ENCODE measurements at regions not wholly inside any gene's neighbourhood (a gene's known extent, or its start where the extent isn't known, plus 50 kb on each side); places are given as distances from the start of the nearest gene placed in this dataset.

- TF ChIP-seq POLR2A (IDR thresholded peaks at IDR 0.05) (no peak), CTCF (IDR thresholded peaks at IDR 0.05) (no peak)
- DNase-seq (ENCODE audit: low spot score in 2 of 2), result no peak
- intact Hi-C loops (cut with DNase I; ENCODE audit: low total_unique reads), result no loop called here
- H3K4me3 ChIP-seq (ENCODE audit: low read depth, poor library complexity, severe bottlenecking), result no peak overlapping the region
- 62 to 77% methylated on average over 2 of the region's 2 CpGs for WGBS, 2 donors
These were observed 596.3 kb downstream of the FAT4 start for GRCh38 chr4:125911058-125911457.

DNA sequence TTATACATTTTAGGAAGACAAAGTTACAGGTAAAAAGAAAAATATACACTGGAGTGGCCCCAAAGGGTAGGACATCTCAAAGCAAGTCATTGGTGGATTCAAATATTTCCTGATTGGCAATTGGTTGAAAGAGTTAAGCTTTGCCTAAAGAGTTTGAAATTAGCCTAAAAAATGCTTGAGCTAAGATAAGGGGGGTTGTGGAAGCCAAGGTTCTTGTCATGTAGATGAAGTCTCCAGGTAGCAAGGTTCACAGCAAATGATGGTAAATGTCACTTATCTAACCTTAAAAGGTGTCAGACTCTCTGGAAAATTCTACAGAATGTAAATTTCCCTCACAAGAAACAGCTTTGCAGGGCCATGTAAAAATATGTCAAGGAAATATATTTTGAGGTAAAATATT lies 596.7 kb downstream of the FAT4 start:
- no peak for DNase-seq (ENCODE audit: low spot score in 2 of 2)
- intact Hi-C loops (cut with DNase I; ENCODE audit: low total_unique reads), result no loop called here
- TF ChIP-seq CTCF (IDR thresholded peaks at IDR 0.05) (no peak), POLR2A (IDR thresholded peaks at IDR 0.05) (no peak)
- H3K4me3 ChIP-seq (ENCODE audit: low read depth, poor library complexity, severe bottlenecking), result no peak overlapping the region

GRCh38 chr4:125917559-125917958 lies 602.8 kb downstream of the FAT4 start:
- no peak for TF ChIP-seq CTCF (IDR thresholded peaks at IDR 0.05)
- intact Hi-C loops (cut with DNase I; ENCODE audit: low total_unique reads), result no loop called here
- no peak for DNase-seq (ENCODE audit: low spot score in 2 of 2)
- no peak overlapping the region for H3K4me3 ChIP-seq (ENCODE audit: low read depth, poor library complexity, severe bottlenecking)
- WGBS, 2 donors, result 79 to 90% methylated on average over 1 of the region's 1 CpG

DNA sequence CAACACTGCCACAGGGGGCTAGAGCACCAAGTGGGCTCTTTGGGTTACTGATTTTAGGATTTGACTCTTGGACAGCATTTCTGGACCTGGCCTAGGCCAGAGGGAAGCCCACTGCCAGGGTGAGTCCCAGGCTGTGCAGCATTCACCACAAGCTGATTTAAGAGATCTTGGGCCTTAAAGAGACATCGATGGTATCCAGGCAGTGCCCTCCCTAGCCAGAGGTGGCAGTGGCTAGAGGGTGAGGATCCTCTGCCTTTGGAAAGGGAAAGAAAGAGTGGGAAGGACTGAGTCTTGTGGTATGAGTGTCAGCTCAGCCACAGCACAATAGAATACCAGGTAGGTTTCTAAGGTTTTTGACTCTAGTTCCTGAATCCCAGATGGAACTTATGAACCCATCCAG lies 613.9 kb downstream of the FAT4 start:
- no peak overlapping the region for H3K4me3 ChIP-seq (ENCODE audit: low read depth, poor library complexity, severe bottlenecking)
- DNase-seq (ENCODE audit: low spot score in 2 of 2), result no peak
- WGBS, 2 donors, result 89 to 100% methylated on average over 1 of the region's 1 CpG
- TF ChIP-seq POLR2A (IDR thresholded peaks at IDR 0.05), result no peak
- no peak for TF ChIP-seq CTCF (IDR thresholded peaks at IDR 0.05)
- intact Hi-C loops (cut with DNase I; ENCODE audit: low total_unique reads), result no loop called here

DNA sequence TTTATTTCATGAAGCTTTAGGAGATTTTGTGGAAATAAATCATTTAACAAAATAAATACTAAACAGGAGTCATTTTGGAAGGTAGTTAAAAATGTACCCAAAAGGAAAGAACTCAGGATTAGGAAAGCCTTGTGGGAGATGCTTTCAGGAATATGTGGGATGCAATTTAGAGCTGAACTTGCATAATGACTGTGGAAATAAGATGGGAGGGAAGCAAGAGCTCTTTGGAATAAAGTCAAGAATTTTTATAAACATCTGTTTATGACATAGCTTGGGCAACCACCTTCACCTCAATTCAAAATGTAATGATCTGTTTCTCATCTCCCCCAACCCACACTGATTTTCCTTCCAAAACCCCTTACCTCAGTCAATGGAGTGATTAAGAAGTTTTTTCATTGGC lies 623.8 kb downstream of the FAT4 start:
- intact Hi-C loops (cut with DNase I; ENCODE audit: low total_unique reads), result no loop called here
- no peak for DNase-seq (ENCODE audit: low spot score in 2 of 2)
- no peak for TF ChIP-seq CTCF (IDR thresholded peaks at IDR 0.05)
- TF ChIP-seq POLR2A (IDR thresholded peaks at IDR 0.05), result no peak
- no peak overlapping the region for H3K4me3 ChIP-seq (ENCODE audit: low read depth, poor library complexity, severe bottlenecking)

- H3K4me3 ChIP-seq (ENCODE audit: low read depth, poor library complexity, severe bottlenecking), result no peak overlapping the region
- WGBS, 2 donors, result 62 to 71% methylated on average over 2 of the region's 2 CpGs
- intact Hi-C loops (cut with DNase I; ENCODE audit: low total_unique reads), result no loop called here
- TF ChIP-seq CTCF (IDR thresholded peaks at IDR 0.05) (no peak), POLR2A (IDR thresholded peaks at IDR 0.05) (no peak)
- DNase-seq (ENCODE audit: low spot score in 2 of 2), result no peak
These were observed 625.7 kb downstream of the FAT4 start for GRCh38 chr4:125940426-125940825.

All from lower leg skin (tissue), 4 donors.